ENCODE measurements at regions not wholly inside any gene's neighbourhood (a gene's known extent, or its start where the extent isn't known, plus 50 kb on each side); places are given as distances from the start of the nearest gene placed in this dataset.

GRCh38 chr7:156464339-156464738 is 176.2 kb upstream of the RNF32 start:
- intact Hi-C loops (cut with DNase I): no loop called here
- no peak for DNase-seq (ENCODE audit: low spot score)

GRCh38 chr7:156463280-156463679 is 177.3 kb upstream of the RNF32 start:
- intact Hi-C loops (cut with DNase I): no loop called here
- DNase-seq (ENCODE audit: low spot score): no peak

- DNase-seq (ENCODE audit: low spot score): no peak
- intact Hi-C loops (cut with DNase I): no loop called here
These were observed 178.5 kb upstream of the RNF32 start for GRCh38 chr7:156461881-156462665.

- no peak for DNase-seq (ENCODE audit: low spot score)
- intact Hi-C loops (cut with DNase I): loop anchor here in 1 of 2 donors (1.0 kb wide), 1 partner anchor 29 kb away; no protein-coding TSS in a partner anchor
These were observed 179.5 kb upstream of the RNF32 start for GRCh38 chr7:156460858-156461627.

GRCh38 chr7:156459582-156459981 is 181.0 kb upstream of the RNF32 start:
- DNase-seq (ENCODE audit: low spot score): no peak
- intact Hi-C loops (cut with DNase I): no loop called here

GRCh38 chr7:156459067-156459466 is 181.5 kb upstream of the RNF32 start:
- no peak for DNase-seq (ENCODE audit: low spot score)
- intact Hi-C loops (cut with DNase I): no loop called here

- DNase-seq (ENCODE audit: low spot score): no peak
- intact Hi-C loops (cut with DNase I): no loop called here
These were observed 182.6 kb upstream of the RNF32 start for GRCh38 chr7:156458011-156458410.

GRCh38 chr7:156456503-156457115 is 184.0 kb upstream of the RNF32 start:
- no peak for DNase-seq (ENCODE audit: low spot score)
- intact Hi-C loops (cut with DNase I): no loop called here

GRCh38 chr7:156456032-156456431 is 184.5 kb upstream of the RNF32 start:
- intact Hi-C loops (cut with DNase I): no loop called here
- DNase-seq (ENCODE audit: low spot score): no peak

- no peak for DNase-seq (ENCODE audit: low spot score)
- intact Hi-C loops (cut with DNase I): no loop called here
These were observed 190.1 kb upstream of the RNF32 start for GRCh38 chr7:156450473-156450872.

GRCh38 chr7:156448918-156449317 is 191.7 kb upstream of the RNF32 start:
- intact Hi-C loops (cut with DNase I): no loop called here
- DNase-seq (ENCODE audit: low spot score): no peak

GRCh38 chr7:156446990-156447389 is 193.6 kb upstream of the RNF32 start:
- no peak for DNase-seq (ENCODE audit: low spot score)
- intact Hi-C loops (cut with DNase I): no loop called here

- intact Hi-C loops (cut with DNase I): no loop called here
- no peak for DNase-seq (ENCODE audit: low spot score)
These were observed 194.4 kb upstream of the RNF32 start for GRCh38 chr7:156445997-156446761.

GRCh38 chr7:156442516-156442915 is 198.1 kb upstream of the RNF32 start:
- intact Hi-C loops (cut with DNase I): no loop called here
- DNase-seq (ENCODE audit: low spot score): no peak

- intact Hi-C loops (cut with DNase I): no loop called here
- no peak for DNase-seq (ENCODE audit: low spot score)
These were observed 200.1 kb upstream of the RNF32 start for GRCh38 chr7:156440456-156440855.

GRCh38 chr7:156438011-156438410 is 202.6 kb upstream of the RNF32 start:
- intact Hi-C loops (cut with DNase I): no loop called here
- no peak for DNase-seq (ENCODE audit: low spot score)

- DNase-seq (ENCODE audit: low spot score): no peak
- intact Hi-C loops (cut with DNase I): no loop called here
These were observed 203.5 kb upstream of the RNF32 start for GRCh38 chr7:156437021-156437614.

- intact Hi-C loops (cut with DNase I): no loop called here
- no peak for DNase-seq (ENCODE audit: low spot score)
These were observed 204.9 kb upstream of the RNF32 start for GRCh38 chr7:156435486-156436231.

- intact Hi-C loops (cut with DNase I): no loop called here
- DNase-seq (ENCODE audit: low spot score): no peak
These were observed 205.9 kb upstream of the RNF32 start for GRCh38 chr7:156434706-156435105.

All from posterior vena cava (tissue), 2 donors.